HG03280 (cell line): ENCODE measurements at regions not wholly inside any gene's neighbourhood (a gene's known extent, or its start where the extent isn't known, plus 50 kb on each side); places are given as distances from the start of the nearest gene placed in this dataset.
"Not testable (repeated sequence)": the region's sequence is repeated elsewhere in the genome, so short reads cannot be mapped to it uniquely, and the experiment has no call there.

ENCODE experiments used
- ATAC-seq: cut with Tn5 transposase; IDR thresholded peaks from one replicate; pipeline ENCODE4 v1.9.1; 2021; ENCODE audit warnings: mild to moderate bottlenecking, moderate library complexity; ENCODE audit not compliant: unreplicated experiment

GRCh38 chr5:39638813-39639212 is 214.0 kb upstream of the DAB2 start:
- no peak for ATAC-seq

GRCh38 chr5:39633057-39633456 is 208.3 kb upstream of the DAB2 start:
- no peak for ATAC-seq

- ATAC-seq = no peak
Observed at GRCh38 chr5:39631958-39632357, 207.2 kb upstream of the DAB2 start.

- no peak for ATAC-seq
Observed at GRCh38 chr5:39629946-39630345, 205.2 kb upstream of the DAB2 start.

- ATAC-seq = no peak
Observed at GRCh38 chr5:39628348-39628747, 203.6 kb upstream of the DAB2 start.

GRCh38 chr5:39624890-39625289 is 200.1 kb upstream of the DAB2 start:
- ATAC-seq = no peak

- no peak for ATAC-seq
Observed at GRCh38 chr5:39624268-39624886, 199.6 kb upstream of the DAB2 start.

- ATAC-seq = no peak
Observed at GRCh38 chr5:39623291-39623865, 198.6 kb upstream of the DAB2 start.

GRCh38 chr5:39622281-39622680 is 197.5 kb upstream of the DAB2 start:
- no peak for ATAC-seq

- no peak for ATAC-seq
Observed at GRCh38 chr5:39619168-39619818, 194.5 kb upstream of the DAB2 start.

GRCh38 chr5:39618391-39618790 is 193.6 kb upstream of the DAB2 start:
- no peak for ATAC-seq

- no peak for ATAC-seq
Observed at GRCh38 chr5:39616131-39616530, 191.4 kb upstream of the DAB2 start.

- not testable (repeated sequence) for ATAC-seq
Observed at GRCh38 chr5:39611076-39611475, 186.3 kb upstream of the DAB2 start.

- ATAC-seq = no peak
Observed at GRCh38 chr5:39608024-39608423, 183.2 kb upstream of the DAB2 start.

- no peak for ATAC-seq
Observed at GRCh38 chr5:39606591-39606990, 181.8 kb upstream of the DAB2 start.

GRCh38 chr5:39605588-39606575 is 181.1 kb upstream of the DAB2 start:
- ATAC-seq = no peak

- no peak for ATAC-seq
Observed at GRCh38 chr5:39605145-39605544, 180.4 kb upstream of the DAB2 start.

- no peak for ATAC-seq
Observed at GRCh38 chr5:39604491-39604890, 179.7 kb upstream of the DAB2 start.

GRCh38 chr5:39599721-39600431 is 175.1 kb upstream of the DAB2 start:
- no peak for ATAC-seq

- no peak for ATAC-seq
Observed at GRCh38 chr5:39598661-39599248, 174.0 kb upstream of the DAB2 start.
